Neural cell (in vitro differentiated cells): ENCODE measurements at regions not wholly inside any gene's neighbourhood (a gene's known extent, or its start where the extent isn't known, plus 50 kb on each side); places are given as distances from the start of the nearest gene placed in this dataset.

Experiments used
- CTCF ChIP-seq: fragments of 450-650 bp; IDR thresholded peaks from 2 replicates; pipeline ENCODE4 v1.5.1; 2014; ENCODE audit warnings: antibody characterized with exemption, mild to moderate bottlenecking, moderate library complexity; ENCODE audit not compliant: poor library complexity, severe bottlenecking
- EZH2 ChIP-seq: fragments of 200-600, 300-800 bp; shearing (Covaris generic), sonication (generic); IDR thresholded peaks from 2 replicates; pipeline ENCODE4 v1.6.1; 2014; ENCODE audit warnings: antibody characterized with exemption, low read length, borderline replicate concordance, mild to moderate bottlenecking; ENCODE audit not compliant: insufficient read depth, poor library complexity, severe bottlenecking
- POLR2AphosphoS5 ChIP-seq: IDR thresholded peaks from 2 replicates; pipeline ENCODE4 v1.6.1; 2012
- TAF1 ChIP-seq: IDR thresholded peaks from 2 replicates; pipeline ENCODE4 v1.6.1; 2012; ENCODE audit warnings: low read depth

- TF ChIP-seq CTCF, result no peak
- no peak for TF ChIP-seq POLR2AphosphoS5
- TF ChIP-seq EZH2, result no peak
- no peak for TF ChIP-seq TAF1
These were observed 211.4 kb downstream of the AASDHPPT start for GRCh38 chr11:106288822-106289387.
